Esophagus (tissue), 2 donors: ENCODE measurements at regions not wholly inside any gene's neighbourhood (a gene's known extent, or its start where the extent isn't known, plus 50 kb on each side); places are given as distances from the start of the nearest gene placed in this dataset.

Source experiments
- H3K27ac ChIP-seq, 2 donors: one replicate each; pipeline ENCODE4 v1.5.1; 2013; ENCODE audit warnings: low read depth in 2 of 2, mild to moderate bottlenecking in 2 of 2, inconsistent platforms in 1 of 2, low read length in 1 of 2, moderate library complexity in 1 of 2
- H3K27me3 ChIP-seq, 2 donors: one replicate each; pipeline ENCODE4 v1.6.1; 2013; ENCODE audit warnings: low read length in 2 of 2, control low read depth in 1 of 2, mild to moderate bottlenecking in 1 of 2; ENCODE audit not compliant: insufficient read depth in 2 of 2, control insufficient read depth in 1 of 2
- H3K36me3 ChIP-seq, 2 donors: one replicate each; pipeline ENCODE4 v1.6.1; 2013; ENCODE audit warnings: low read length in 1 of 2; ENCODE audit not compliant: control insufficient read depth in 2 of 2, insufficient read depth in 2 of 2
- H3K4me1 ChIP-seq, 2 donors: one replicate each; pipeline ENCODE4 v1.6.1; 2013; ENCODE audit warnings: low read length in 1 of 2; ENCODE audit not compliant: control insufficient read depth in 2 of 2, insufficient read depth in 2 of 2
- H3K4me3 ChIP-seq, 2 donors: one replicate each; pipeline ENCODE4 v1.5.1; 2013; ENCODE audit warnings: low read length in 2 of 2, mild to moderate bottlenecking in 2 of 2, low read depth in 1 of 2, moderate library complexity in 1 of 2
- H3K9me3 ChIP-seq, 2 donors: one replicate each; pipeline ENCODE4 v1.6.1; 2013; ENCODE audit warnings: mild to moderate bottlenecking in 2 of 2, low read depth in 1 of 2, low read length in 1 of 2, moderate library complexity in 1 of 2; ENCODE audit not compliant: control insufficient read depth in 2 of 2, insufficient read depth in 1 of 2
- whole genome bisulfite sequencing, 2 donors: extraction: QIAGEN DNeasy Blood & Tissue Kit; methylation state at CpG; one replicate each; pipeline ENCODE4 v1.1.7; 2013; 5-methylcytosine and 5-hydroxymethylcytosine counted together
- donor health status: healthy with polysubstance abuse.
- donor health status: Bipolar disorder and iron deficiency.

DNA sequence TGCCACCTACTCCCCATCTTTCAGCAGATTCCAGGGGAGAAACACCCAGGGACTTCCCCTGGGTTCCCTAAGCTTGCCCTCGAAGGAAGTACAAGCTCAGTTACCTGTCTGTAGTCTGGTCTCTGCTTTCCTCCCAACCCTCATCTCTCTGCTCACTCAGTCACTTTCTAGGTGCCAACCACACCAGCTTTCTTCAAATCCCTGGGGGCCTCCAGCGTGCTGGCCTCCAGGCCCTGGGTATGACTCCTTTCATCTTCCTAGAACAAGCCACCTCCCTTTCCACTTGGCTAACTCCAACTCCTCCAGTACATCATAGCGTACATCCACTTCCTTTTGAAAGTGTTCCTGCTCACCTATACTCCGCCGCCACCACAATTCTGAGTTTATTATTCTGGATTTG is 222.6 kb downstream of the SNX18 start:
- Histone ChIP-seq H3K4me3 (no peak overlapping the region), H3K4me1 (no peaks in the 10 kb centered on the region), H3K9me3 (no peaks in the 10 kb centered on the region), H3K27me3 (no peaks in the 10 kb centered on the region), H3K27ac (no peak overlapping the region), H3K36me3 (no peaks in the 10 kb centered on the region)
- 93 to 94% methylated on average over 5 of the region's 5 CpGs for WGBS, 2 donors

- 92 to 93% methylated on average over 2 of the region's 2 CpGs for WGBS, 2 donors
- no peaks in the 10 kb centered on the region for H3K36me3 ChIP-seq
- H3K4me3 ChIP-seq = no peak overlapping the region
- H3K9me3 ChIP-seq = no peaks in the 10 kb centered on the region
- no peaks in the 10 kb centered on the region for H3K27me3 ChIP-seq
- H3K27ac ChIP-seq = no peak overlapping the region
- no peaks in the 10 kb centered on the region for H3K4me1 ChIP-seq
These were observed 221.8 kb downstream of the SNX18 start for GRCh38 chr5:54739371-54739770.

GRCh38 chr5:54738973-54739367 is 221.4 kb downstream of the SNX18 start:
- no peaks in the 10 kb centered on the region for H3K9me3 ChIP-seq
- H3K4me3 ChIP-seq = no peak overlapping the region
- no peak overlapping the region for H3K27ac ChIP-seq
- H3K36me3 ChIP-seq = no peaks in the 10 kb centered on the region
- H3K27me3 ChIP-seq = no peaks in the 10 kb centered on the region
- 91 to 100% methylated on average over 4 of the region's 4 CpGs for WGBS, 2 donors
- no peaks in the 10 kb centered on the region for H3K4me1 ChIP-seq

- Histone ChIP-seq H3K36me3 (no peaks in the 10 kb centered on the region), H3K27me3 (no peaks in the 10 kb centered on the region), H3K27ac (peak overlapping the region in 1 of 2 donors; percentile 82), H3K4me1 (no peaks in the 10 kb centered on the region), H3K4me3 (no peak overlapping the region), H3K9me3 (no peaks in the 10 kb centered on the region)
- 60 to 64% methylated on average over 6 of the region's 6 CpGs for WGBS, 2 donors
These were observed 220.8 kb downstream of the SNX18 start for GRCh38 chr5:54738118-54738972.

GRCh38 chr5:54736003-54736797 is 218.6 kb downstream of the SNX18 start:
- no peaks in the 10 kb centered on the region for H3K27me3 ChIP-seq
- H3K27ac ChIP-seq = no peak overlapping the region
- WGBS, 2 donors = 84 to 94% methylated on average over 7 of the region's 7 CpGs
- H3K4me3 ChIP-seq = no peak overlapping the region
- H3K4me1 ChIP-seq = no peaks in the 10 kb centered on the region
- no peaks in the 10 kb centered on the region for H3K9me3 ChIP-seq
- no peaks in the 10 kb centered on the region for H3K36me3 ChIP-seq

- Histone ChIP-seq H3K4me1 (no peaks in the 10 kb centered on the region), H3K9me3 (no peaks in the 10 kb centered on the region), H3K27ac (no peak overlapping the region), H3K27me3 (no peaks in the 10 kb centered on the region), H3K4me3 (no peak overlapping the region), H3K36me3 (no peaks in the 10 kb centered on the region)
- 49 to 58% methylated on average over 2 of the region's 2 CpGs for WGBS, 2 donors
These were observed 215.5 kb downstream of the SNX18 start for GRCh38 chr5:54733101-54733500.

GRCh38 chr5:54732108-54732507 is 214.5 kb downstream of the SNX18 start:
- no peak overlapping the region for H3K4me3 ChIP-seq
- no peaks in the 10 kb centered on the region for H3K36me3 ChIP-seq
- H3K27ac ChIP-seq = no peak overlapping the region
- H3K4me1 ChIP-seq = no peaks in the 10 kb centered on the region
- 84 to 91% methylated on average over 1 of the region's 1 CpG for WGBS, 2 donors
- H3K27me3 ChIP-seq = no peaks in the 10 kb centered on the region
- no peaks in the 10 kb centered on the region for H3K9me3 ChIP-seq

GRCh38 chr5:54728588-54728915 is 211.0 kb downstream of the SNX18 start:
- Histone ChIP-seq H3K9me3 (no peaks in the 10 kb centered on the region), H3K4me3 (no peak overlapping the region), H3K36me3 (no peaks in the 10 kb centered on the region), H3K27me3 (no peaks in the 10 kb centered on the region), H3K4me1 (no peaks in the 10 kb centered on the region), H3K27ac (no peak overlapping the region)
- 90% methylated on average over 1 of the region's 1 CpG for WGBS, 2 donors

DNA sequence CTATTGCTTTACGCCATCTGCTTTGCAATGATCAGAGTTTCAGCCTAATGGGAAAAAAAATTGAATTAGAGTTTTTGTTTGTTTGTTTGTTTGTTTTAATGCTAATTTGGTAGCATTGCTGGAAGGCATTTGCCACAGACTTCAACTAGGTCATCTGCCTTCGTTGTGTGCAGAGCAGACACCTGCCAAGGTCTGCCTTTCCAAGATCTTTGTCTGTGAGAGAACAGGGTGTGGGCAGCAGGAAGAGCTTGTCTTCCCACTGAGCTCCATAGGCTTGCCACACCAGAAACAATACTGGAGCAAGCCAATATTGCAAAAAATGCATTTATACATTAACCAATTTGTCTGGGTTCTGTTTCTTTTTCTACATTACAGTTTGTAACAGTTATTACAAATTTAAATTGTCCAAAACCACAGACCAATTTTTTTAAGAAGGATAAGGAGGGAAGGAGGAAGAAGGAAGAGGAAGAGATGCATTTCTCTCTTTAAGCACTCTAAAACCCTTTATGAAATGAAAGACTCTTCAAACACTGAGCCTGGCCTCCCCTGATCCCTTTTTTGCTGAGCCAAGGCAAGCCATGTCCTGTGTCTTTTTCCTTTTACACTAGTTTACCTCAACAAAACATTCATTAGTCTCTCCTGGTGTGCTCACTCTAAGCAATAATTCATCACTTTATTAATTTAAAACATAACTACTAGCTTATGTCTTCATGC is 210.5 kb downstream of the SNX18 start:
- H3K36me3 ChIP-seq = no peaks in the 10 kb centered on the region

More for the DNA sequence above, 210.5 kb downstream of the SNX18 start:
- Histone ChIP-seq H3K27me3 (no peaks in the 10 kb centered on the region), H3K27ac (no peak overlapping the region), H3K4me3 (no peak overlapping the region), H3K4me1 (no peaks in the 10 kb centered on the region), H3K9me3 (no peaks in the 10 kb centered on the region)
- 57 to 58% methylated on average over 2 of the region's 2 CpGs for WGBS, 2 donors
